Choroid plexus epithelial cell (primary cell): ENCODE measurements at regions not wholly inside any gene's neighbourhood (a gene's known extent, or its start where the extent isn't known, plus 50 kb on each side); places are given as distances from the start of the nearest gene placed in this dataset.
"Not testable (repeated sequence)": the region's sequence is repeated elsewhere in the genome, so short reads cannot be mapped to it uniquely, and the experiment has no call there.

Source experiments
- DNase-seq: peaks from one replicate; pipeline ENCODE4 v3.0.0-alpha.2; 2010; ENCODE audit warnings: low read depth
- H3K4me3 ChIP-seq: 2 replicates; pipeline ENCODE4 v1.5.1; 2011; ENCODE audit warnings: low read depth, mild to moderate bottlenecking, control low read depth, low read length, moderate library complexity
- CTCF ChIP-seq: conservative IDR thresholded peaks from 2 replicates; pipeline ENCODE4 v1.5.1; 2011; ENCODE audit warnings: low read depth, mild to moderate bottlenecking, control low read depth, inconsistent platforms, low read length, moderate library complexity

GRCh38 chr3:106317141-106318055 is 448.6 kb upstream of the CBLB start:
- no peak for DNase-seq
- no peak for TF ChIP-seq CTCF
- H3K4me3 ChIP-seq = no peak overlapping the region

- DNase-seq, H3K4me3 ChIP-seq: not testable (repeated sequence)
Observed at GRCh38 chr3:106321438-106321837, 452.6 kb upstream of the CBLB start.

- H3K4me3 ChIP-seq = no peak overlapping the region
- DNase-seq = no peak
- TF ChIP-seq CTCF = no peak
Observed at GRCh38 chr3:106323586-106323985, 454.8 kb upstream of the CBLB start.

- no peak overlapping the region for H3K4me3 ChIP-seq
- DNase-seq = no peak
- no peak for TF ChIP-seq CTCF
Observed at GRCh38 chr3:106326941-106327695, 458.3 kb upstream of the CBLB start.

GRCh38 chr3:106327696-106328025 is 458.8 kb upstream of the CBLB start:
- H3K4me3 ChIP-seq = no peak overlapping the region
- no peak for TF ChIP-seq CTCF
- no peak for DNase-seq

- DNase-seq = no peak
- no peak overlapping the region for H3K4me3 ChIP-seq
- no peak for TF ChIP-seq CTCF
Observed at GRCh38 chr3:106328224-106328623, 459.4 kb upstream of the CBLB start.

- no peak for TF ChIP-seq CTCF
- DNase-seq = no peak
Observed at GRCh38 chr3:106329521-106329920, 460.7 kb upstream of the CBLB start.

More at GRCh38 chr3:106329521-106329920, 460.7 kb upstream of the CBLB start:
- H3K4me3 ChIP-seq = no peak overlapping the region
